GM23338 (cell line): ENCODE measurements at regions not wholly inside any gene's neighbourhood (a gene's known extent, or its start where the extent isn't known, plus 50 kb on each side); places are given as distances from the start of the nearest gene placed in this dataset.

Experiments
- ATAC-seq: fragments of 200-7000 bp; cut with Tn5 transposase; 3 replicates; pipeline ENCODE4 v1.9.1; 2020
- DNase-seq: peaks from one replicate; pipeline ENCODE4 v3.0.0-alpha.2; 2015; ENCODE audit warnings: low spot score
- H2AFZ ChIP-seq: fragments of 200-600 bp; sonication (generic); 2 replicates; pipeline ENCODE4 v1.8.0; 2016; ENCODE audit warnings: antibody characterized with exemption, mild to moderate bottlenecking, moderate library complexity
- H3F3A ChIP-seq: fragments of 200-600 bp; sonication (generic); replicated peaks from 2 replicates; pipeline ENCODE4 v1.8.0; 2017; ENCODE audit warnings: antibody characterized with exemption, mixed run types, low read depth
- H3K27ac ChIP-seq: fragments of 200-600 bp; sonication (generic); 2 replicates; pipeline ENCODE4 v1.6.1; 2016; ENCODE audit warnings: low read depth
- H3K27me3 ChIP-seq: fragments of 200-600 bp; sonication (generic); 2 replicates; pipeline ENCODE4 v1.8.0; 2016; ENCODE audit warnings: mild to moderate bottlenecking, mixed run types, moderate library complexity; ENCODE audit not compliant: insufficient read depth
- H3K36me3 ChIP-seq: fragments of 200-600 bp; sonication (generic); 2 replicates; pipeline ENCODE4 v1.8.0; 2016; ENCODE audit warnings: mild to moderate bottlenecking; ENCODE audit not compliant: insufficient read depth
- H3K4me1 ChIP-seq: fragments of 200-600 bp; sonication (generic); 2 replicates; pipeline ENCODE4 v1.8.0; 2016; ENCODE audit warnings: mild to moderate bottlenecking, moderate library complexity; ENCODE audit not compliant: insufficient read depth
- H3K4me2 ChIP-seq: fragments of 200-600 bp; sonication (generic); 2 replicates; pipeline ENCODE4 v1.7.1; 2017; ENCODE audit warnings: mixed run types
- H3K4me3 ChIP-seq: fragments of 200-600 bp; sonication (generic); 2 replicates; pipeline ENCODE4 v1.6.1; 2016; ENCODE audit warnings: mixed run types
- H3K79me2 ChIP-seq: fragments of 200-600 bp; sonication (generic); replicated peaks from 2 replicates; pipeline ENCODE4 v1.8.0; 2017; ENCODE audit warnings: mild to moderate bottlenecking; ENCODE audit not compliant: insufficient read depth
- H3K9me2 ChIP-seq: fragments of 200-600 bp; sonication (generic); 2 replicates; pipeline ENCODE4 v1.8.0; 2017; ENCODE audit not compliant: insufficient read depth
- H4K20me1 ChIP-seq: fragments of 200-600 bp; sonication (generic); replicated peaks from 2 replicates; pipeline ENCODE4 v1.8.0; 2017; ENCODE audit warnings: mild to moderate bottlenecking; ENCODE audit not compliant: insufficient read depth
- H3K27ac Mint-ChIP-seq: 2 replicates; pipeline ENCODE4 v1.8.0; 2020; ENCODE audit warnings: inconsistent platforms, mild to moderate bottlenecking, moderate library complexity, mixed read lengths
- H3K27me3 Mint-ChIP-seq: 3 replicates; pipeline ENCODE4 v1.8.0; 2022; ENCODE audit warnings: low read depth, mild to moderate bottlenecking, moderate library complexity, mixed read lengths, inconsistent platforms; ENCODE audit not compliant: insufficient read depth, poor library complexity
- H3K36me3 Mint-ChIP-seq: 3 replicates; pipeline ENCODE4 v1.8.0; 2021; ENCODE audit warnings: low read depth, mild to moderate bottlenecking, inconsistent platforms, moderate library complexity, mixed read lengths
- H3K4me1 Mint-ChIP-seq: 3 replicates; pipeline ENCODE4 v1.8.0; 2020; ENCODE audit warnings: mild to moderate bottlenecking, inconsistent platforms, mixed read lengths
- H3K4me3 Mint-ChIP-seq: 3 replicates; pipeline ENCODE4 v1.8.0; 2021; ENCODE audit warnings: moderate library complexity, mild to moderate bottlenecking, inconsistent platforms, mixed read lengths
- H3K9me3 Mint-ChIP-seq: 3 replicates; pipeline ENCODE4 v1.8.0; 2020; ENCODE audit warnings: moderate library complexity, mild to moderate bottlenecking, inconsistent platforms, mixed read lengths
- EZH2phosphoT487 ChIP-seq: fragments of 200-600 bp; sonication (generic); IDR thresholded peaks from one replicate; pipeline ENCODE4 v1.8.1; 2018; ENCODE audit warnings: antibody characterized with exemption; ENCODE audit not compliant: unreplicated experiment
- NANOG ChIP-seq: IDR thresholded peaks from 2 replicates; pipeline ENCODE4 v1.6.1; 2016; ENCODE audit warnings: antibody characterized with exemption, borderline replicate concordance
- POLR2AphosphoS5 ChIP-seq: IDR thresholded peaks from 2 replicates; pipeline ENCODE4 v1.6.1; 2016; ENCODE audit warnings: antibody characterized with exemption, low read depth
- STAT1 ChIP-seq: IDR thresholded peaks from one replicate; pipeline ENCODE4 v1.6.1; 2016; ENCODE audit warnings: antibody characterized with exemption; ENCODE audit not compliant: unreplicated experiment
- ZNF331 ChIP-seq: fragments of 250-450 bp; sonication (Bioruptor Pico); IDR thresholded peaks from 2 replicates; pipeline ENCODE4 v1.5.0; 2020; ENCODE audit warnings: low read depth, mild to moderate bottlenecking, moderate library complexity
- TF ChIP-seq, protein P1 (sequence below): IDR thresholded peaks from one replicate; pipeline ENCODE4 v1.6.1; 2018; ENCODE audit warnings: antibody characterized with exemption; ENCODE audit not compliant: unreplicated experiment
- TF ChIP-seq, protein P2 (sequence below), 2 experiments: fragments of 200-600 bp in 1 of 2; sonication (generic) in 1 of 2; conservative IDR thresholded peaks; 2 replicates each; pipeline versions ENCODE4 v1.5.1 to v1.6.1; 2016 to 2017; ENCODE audit warnings: antibody characterized with exemption in 2 of 2, low read depth in 2 of 2, mild to moderate bottlenecking in 2 of 2, moderate library complexity in 1 of 2
- TF ChIP-seq, protein P3 (sequence below): fragments of 250-450 bp; sonication (Bioruptor Pico); IDR thresholded peaks from 2 replicates; pipeline ENCODE4 v1.5.0; 2020; ENCODE audit warnings: mild to moderate bottlenecking, moderate library complexity

DNA sequence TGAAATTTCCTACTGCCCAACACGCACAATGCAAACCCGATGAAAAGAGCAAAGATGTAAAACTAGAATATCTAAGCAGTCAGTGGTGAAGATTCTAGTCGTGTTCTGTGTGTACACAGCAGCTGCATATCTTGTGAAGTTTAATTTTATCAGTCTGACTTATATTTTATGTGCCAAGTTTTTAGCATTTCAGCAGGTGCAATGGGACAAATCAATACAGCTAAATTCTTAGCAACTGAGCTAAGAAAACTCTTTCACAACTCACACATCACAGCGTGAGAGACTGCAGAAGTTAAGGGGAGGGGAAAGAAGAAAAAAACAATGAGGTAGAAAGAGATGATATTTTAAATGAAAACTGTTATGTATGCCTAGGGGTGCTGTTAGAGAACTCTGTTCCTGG lies 164.9 kb upstream of the NEBL start:
- no peaks in the 10 kb centered on the region for H3K27me3 ChIP-seq
- no peak overlapping the region for H3K27ac Mint-ChIP-seq

More for the DNA sequence above, 164.9 kb upstream of the NEBL start:
- Mint-ChIP-seq H3K27me3 (no peaks in the 10 kb centered on the region), H3K4me1 (no peaks in the 10 kb centered on the region; the same call in 2 of the 3 replicates), H3K9me3 (peaks cover 3% of the 10 kb centered on the region), H3K36me3 (no peaks in the 10 kb centered on the region; the same call in 2 of the 3 replicates), H3K4me3 (no peak overlapping the region)
- no peak for DNase-seq
- TF ChIP-seq NANOG (no peak), STAT1 (no peak), ZNF331 (CRISPR knock-in tag) (no peak), POLR2AphosphoS5 (no peak), EZH2phosphoT487 (no peak)
- TF ChIP-seq, protein P1, sequence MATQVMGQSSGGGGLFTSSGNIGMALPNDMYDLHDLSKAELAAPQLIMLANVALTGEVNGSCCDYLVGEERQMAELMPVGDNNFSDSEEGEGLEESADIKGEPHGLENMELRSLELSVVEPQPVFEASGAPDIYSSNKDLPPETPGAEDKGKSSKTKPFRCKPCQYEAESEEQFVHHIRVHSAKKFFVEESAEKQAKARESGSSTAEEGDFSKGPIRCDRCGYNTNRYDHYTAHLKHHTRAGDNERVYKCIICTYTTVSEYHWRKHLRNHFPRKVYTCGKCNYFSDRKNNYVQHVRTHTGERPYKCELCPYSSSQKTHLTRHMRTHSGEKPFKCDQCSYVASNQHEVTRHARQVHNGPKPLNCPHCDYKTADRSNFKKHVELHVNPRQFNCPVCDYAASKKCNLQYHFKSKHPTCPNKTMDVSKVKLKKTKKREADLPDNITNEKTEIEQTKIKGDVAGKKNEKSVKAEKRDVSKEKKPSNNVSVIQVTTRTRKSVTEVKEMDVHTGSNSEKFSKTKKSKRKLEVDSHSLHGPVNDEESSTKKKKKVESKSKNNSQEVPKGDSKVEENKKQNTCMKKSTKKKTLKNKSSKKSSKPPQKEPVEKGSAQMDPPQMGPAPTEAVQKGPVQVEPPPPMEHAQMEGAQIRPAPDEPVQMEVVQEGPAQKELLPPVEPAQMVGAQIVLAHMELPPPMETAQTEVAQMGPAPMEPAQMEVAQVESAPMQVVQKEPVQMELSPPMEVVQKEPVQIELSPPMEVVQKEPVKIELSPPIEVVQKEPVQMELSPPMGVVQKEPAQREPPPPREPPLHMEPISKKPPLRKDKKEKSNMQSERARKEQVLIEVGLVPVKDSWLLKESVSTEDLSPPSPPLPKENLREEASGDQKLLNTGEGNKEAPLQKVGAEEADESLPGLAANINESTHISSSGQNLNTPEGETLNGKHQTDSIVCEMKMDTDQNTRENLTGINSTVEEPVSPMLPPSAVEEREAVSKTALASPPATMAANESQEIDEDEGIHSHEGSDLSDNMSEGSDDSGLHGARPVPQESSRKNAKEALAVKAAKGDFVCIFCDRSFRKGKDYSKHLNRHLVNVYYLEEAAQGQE = no peak
- TF ChIP-seq, protein P2, sequence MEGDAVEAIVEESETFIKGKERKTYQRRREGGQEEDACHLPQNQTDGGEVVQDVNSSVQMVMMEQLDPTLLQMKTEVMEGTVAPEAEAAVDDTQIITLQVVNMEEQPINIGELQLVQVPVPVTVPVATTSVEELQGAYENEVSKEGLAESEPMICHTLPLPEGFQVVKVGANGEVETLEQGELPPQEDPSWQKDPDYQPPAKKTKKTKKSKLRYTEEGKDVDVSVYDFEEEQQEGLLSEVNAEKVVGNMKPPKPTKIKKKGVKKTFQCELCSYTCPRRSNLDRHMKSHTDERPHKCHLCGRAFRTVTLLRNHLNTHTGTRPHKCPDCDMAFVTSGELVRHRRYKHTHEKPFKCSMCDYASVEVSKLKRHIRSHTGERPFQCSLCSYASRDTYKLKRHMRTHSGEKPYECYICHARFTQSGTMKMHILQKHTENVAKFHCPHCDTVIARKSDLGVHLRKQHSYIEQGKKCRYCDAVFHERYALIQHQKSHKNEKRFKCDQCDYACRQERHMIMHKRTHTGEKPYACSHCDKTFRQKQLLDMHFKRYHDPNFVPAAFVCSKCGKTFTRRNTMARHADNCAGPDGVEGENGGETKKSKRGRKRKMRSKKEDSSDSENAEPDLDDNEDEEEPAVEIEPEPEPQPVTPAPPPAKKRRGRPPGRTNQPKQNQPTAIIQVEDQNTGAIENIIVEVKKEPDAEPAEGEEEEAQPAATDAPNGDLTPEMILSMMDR (conservative IDR thresholded peaks at IDR 0.05; ENCODE audit: low read depth in 2 of 2) = no peak
- TF ChIP-seq, protein P3, sequence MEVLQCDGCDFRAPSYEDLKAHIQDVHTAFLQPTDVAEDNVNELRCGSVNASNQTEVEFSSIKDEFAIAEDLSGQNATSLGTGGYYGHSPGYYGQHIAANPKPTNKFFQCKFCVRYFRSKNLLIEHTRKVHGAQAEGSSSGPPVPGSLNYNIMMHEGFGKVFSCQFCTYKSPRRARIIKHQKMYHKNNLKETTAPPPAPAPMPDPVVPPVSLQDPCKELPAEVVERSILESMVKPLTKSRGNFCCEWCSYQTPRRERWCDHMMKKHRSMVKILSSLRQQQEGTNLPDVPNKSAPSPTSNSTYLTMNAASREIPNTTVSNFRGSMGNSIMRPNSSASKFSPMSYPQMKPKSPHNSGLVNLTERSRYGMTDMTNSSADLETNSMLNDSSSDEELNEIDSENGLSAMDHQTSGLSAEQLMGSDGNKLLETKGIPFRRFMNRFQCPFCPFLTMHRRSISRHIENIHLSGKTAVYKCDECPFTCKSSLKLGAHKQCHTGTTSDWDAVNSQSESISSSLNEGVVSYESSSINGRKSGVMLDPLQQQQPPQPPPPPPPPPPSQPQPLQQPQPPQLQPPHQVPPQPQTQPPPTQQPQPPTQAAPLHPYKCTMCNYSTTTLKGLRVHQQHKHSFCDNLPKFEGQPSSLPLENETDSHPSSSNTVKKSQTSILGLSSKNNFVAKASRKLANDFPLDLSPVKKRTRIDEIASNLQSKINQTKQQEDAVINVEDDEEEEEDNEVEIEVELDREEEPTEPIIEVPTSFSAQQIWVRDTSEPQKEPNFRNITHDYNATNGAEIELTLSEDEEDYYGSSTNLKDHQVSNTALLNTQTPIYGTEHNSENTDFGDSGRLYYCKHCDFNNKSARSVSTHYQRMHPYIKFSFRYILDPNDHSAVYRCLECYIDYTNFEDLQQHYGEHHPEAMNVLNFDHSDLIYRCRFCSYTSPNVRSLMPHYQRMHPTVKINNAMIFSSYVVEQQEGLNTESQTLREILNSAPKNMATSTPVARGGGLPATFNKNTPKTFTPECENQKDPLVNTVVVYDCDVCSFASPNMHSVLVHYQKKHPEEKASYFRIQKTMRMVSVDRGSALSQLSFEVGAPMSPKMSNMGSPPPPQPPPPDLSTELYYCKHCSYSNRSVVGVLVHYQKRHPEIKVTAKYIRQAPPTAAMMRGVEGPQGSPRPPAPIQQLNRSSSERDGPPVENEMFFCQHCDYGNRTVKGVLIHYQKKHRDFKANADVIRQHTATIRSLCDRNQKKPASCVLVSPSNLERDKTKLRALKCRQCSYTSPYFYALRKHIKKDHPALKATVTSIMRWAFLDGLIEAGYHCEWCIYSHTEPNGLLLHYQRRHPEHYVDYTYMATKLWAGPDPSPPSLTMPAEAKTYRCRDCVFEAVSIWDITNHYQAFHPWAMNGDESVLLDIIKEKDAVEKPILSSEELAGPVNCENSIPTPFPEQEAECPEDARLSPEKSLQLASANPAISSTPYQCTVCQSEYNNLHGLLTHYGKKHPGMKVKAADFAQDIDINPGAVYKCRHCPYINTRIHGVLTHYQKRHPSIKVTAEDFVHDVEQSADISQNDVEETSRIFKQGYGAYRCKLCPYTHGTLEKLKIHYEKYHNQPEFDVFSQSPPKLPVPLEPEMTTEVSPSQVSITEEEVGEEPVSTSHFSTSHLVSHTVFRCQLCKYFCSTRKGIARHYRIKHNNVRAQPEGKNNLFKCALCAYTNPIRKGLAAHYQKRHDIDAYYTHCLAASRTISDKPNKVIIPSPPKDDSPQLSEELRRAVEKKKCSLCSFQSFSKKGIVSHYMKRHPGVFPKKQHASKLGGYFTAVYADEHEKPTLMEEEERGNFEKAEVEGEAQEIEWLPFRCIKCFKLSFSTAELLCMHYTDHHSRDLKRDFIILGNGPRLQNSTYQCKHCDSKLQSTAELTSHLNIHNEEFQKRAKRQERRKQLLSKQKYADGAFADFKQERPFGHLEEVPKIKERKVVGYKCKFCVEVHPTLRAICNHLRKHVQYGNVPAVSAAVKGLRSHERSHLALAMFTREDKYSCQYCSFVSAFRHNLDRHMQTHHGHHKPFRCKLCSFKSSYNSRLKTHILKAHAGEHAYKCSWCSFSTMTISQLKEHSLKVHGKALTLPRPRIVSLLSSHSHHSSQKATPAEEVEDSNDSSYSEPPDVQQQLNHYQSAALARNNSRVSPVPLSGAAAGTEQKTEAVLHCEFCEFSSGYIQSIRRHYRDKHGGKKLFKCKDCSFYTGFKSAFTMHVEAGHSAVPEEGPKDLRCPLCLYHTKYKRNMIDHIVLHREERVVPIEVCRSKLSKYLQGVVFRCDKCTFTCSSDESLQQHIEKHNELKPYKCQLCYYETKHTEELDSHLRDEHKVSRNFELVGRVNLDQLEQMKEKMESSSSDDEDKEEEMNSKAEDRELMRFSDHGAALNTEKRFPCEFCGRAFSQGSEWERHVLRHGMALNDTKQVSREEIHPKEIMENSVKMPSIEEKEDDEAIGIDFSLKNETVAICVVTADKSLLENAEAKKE (CRISPR knock-in tag) = no peak
- Histone ChIP-seq H3K4me1 (no peaks in the 10 kb centered on the region; the same call in 1 of the 2 replicates), H3K79me2 (no peaks in the 10 kb centered on the region), H3K9me2 (no peaks in the 10 kb centered on the region), H3K27ac (no peak overlapping the region), H3K36me3 (no peaks in the 10 kb centered on the region), H3K4me3 (no peak overlapping the region), H2AFZ (no peak overlapping the region), H4K20me1 (no peaks in the 10 kb centered on the region), H3F3A (no peaks in the 10 kb centered on the region), H3K4me2 (no peak overlapping the region)
- ATAC-seq = no peak
